Kasumi-1 (cell line): ENCODE measurements at regions not wholly inside any gene's neighbourhood (a gene's known extent, or its start where the extent isn't known, plus 50 kb on each side); places are given as distances from the start of the nearest gene placed in this dataset.

Source experiments
- DNase-seq, 2 experiments: peaks; one replicate each; lab custom pipeline; 2025; lab: John Stamatoyannopoulos, UW

DNA sequence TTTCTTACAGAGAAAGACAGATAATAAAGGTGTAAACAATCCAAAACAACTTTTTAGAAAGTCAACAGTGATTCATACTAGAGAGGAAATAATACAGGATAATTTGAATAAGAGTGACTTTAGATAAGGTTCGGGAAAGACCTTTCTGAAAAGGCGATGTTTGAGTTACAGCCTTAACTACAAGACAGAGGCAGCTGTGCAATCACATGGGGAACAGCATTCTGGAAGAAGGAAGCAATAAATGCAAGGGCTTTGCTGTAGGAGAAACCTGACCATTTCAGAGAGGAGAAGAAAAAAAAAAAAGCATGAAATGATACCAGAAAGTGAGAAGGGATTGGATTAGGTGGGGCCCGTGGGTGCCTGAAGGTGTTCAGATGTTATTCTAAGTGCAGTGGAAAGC, 200.6 kb upstream of the ATP11B start:
- DNase-seq = no peak

DNA sequence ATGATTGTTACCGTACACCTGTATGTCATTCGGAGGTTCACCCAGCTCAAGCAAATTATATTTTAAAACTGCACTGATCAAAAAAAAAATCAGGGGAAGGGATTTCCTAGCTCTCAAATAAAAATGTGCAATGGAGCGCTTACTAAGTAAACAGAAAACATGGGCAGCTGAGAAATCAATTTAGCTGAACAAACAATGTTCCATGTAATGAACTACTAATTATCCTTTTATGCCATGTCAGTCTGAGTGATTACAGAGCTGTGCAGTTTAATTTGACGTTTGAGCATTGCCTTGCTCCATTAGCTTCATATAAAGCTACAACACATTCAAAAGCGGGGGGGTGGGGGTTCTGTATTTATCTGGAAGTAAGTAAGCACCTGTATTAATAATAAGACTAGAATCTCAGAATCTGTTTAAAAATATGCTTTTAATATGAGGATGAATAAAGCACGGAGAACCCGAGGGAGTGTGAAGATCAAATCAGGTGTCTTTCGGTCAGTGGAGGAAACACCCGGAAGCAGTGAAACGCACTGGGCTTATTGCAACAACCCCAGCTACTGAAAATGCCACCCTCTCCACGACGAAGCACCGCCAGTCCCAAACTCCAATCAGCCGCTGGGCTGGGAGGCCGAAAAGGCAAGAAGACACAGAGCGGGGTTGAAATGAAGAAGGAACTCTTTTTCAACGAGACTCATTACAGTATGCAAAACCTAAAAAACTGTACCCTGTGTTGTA, 196.5 kb upstream of the ATP11B start:
- DNase-seq = no peak

DNA sequence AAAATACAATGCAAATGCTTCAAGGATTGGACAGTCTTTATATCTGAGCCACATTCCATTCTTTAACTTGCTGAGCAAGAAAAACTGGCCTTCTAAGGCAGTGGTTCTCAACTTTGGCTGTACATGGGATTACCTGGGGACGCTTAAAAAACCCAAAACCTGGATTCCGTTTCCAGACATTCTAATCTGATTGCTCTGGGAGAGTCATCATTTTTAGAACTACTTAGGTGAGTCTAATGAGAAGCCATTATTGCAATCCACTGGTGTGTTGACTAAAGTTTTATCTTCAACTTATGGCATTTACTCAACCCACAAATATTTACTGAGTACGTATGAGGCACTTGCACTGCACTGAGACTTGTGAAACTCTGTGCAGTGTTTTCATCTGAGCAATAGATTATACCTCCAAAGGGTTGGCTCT, 195.7 kb upstream of the ATP11B start:
- no peak for DNase-seq

DNA sequence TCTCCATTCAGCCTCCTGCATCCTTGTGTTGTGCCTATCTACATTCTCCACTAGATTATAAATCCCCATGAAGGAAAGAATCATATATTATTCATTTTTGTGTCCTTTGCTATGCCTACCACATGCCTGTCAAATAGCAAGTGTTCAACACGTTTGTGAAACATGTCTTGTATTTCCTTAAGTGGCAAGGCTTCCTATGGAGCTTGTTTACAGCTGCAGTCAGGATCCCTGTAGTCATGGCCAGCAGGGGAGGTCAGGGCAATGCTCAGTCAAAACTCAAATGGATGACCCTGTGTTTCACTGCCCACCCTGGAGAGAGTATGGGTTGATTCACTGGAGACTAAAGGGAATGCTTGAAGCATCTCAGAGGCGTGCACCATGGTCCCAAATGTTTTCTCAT, 191.7 kb upstream of the ATP11B start:
- DNase-seq = no peak

DNA sequence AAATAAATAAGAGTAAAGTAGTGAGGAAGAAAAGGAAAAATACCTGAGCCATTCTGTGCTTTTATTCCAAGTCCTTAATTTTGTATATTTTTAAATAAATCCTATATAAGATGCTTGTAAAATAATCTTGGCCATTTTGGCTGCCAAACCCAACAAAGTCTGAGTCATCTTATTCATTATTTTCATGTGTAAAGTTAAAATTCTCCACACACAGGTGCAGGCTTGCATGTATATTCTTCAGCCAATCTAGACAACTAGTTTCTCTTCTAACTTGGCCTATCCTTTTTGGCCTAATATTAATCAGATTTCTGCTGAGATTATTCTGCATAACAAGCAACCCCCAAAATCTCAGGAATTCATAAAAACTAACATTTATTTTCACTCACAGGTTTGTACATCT, 189.8 kb upstream of the ATP11B start:
- no peak for DNase-seq

DNA sequence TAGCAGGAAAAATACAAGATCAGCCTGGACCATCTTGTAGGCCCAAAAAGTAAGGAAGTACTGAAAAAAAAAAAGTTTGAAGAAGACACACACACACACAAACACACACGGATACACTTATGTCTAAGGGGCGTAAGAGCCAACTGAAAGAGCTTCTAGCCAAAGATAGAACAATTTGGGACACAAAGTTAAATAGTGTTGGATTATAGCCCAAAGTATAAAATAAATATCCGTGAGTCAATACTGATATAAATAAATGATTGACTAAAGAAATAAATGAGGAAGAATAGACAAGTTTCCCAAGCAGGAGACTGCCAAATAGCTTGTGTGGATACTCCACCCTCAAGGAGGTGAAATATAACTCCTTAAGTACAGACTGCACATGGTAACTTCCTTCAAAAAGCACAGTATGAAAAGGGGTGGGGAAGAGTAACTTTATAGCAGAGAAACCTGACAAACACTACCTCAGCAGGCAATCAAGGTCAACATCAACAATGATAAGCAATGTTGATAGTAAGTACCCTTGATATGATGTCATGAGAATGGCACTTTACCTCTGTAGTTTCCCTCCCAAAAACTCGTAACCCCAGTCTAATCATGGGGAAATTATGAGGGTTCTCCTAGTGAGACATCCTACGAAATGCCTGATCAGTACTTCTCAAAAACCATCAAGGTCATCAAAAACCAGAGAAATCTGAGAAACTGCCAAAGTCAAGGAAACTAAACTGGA, 187.3 kb upstream of the ATP11B start:
- no peak for DNase-seq

DNA sequence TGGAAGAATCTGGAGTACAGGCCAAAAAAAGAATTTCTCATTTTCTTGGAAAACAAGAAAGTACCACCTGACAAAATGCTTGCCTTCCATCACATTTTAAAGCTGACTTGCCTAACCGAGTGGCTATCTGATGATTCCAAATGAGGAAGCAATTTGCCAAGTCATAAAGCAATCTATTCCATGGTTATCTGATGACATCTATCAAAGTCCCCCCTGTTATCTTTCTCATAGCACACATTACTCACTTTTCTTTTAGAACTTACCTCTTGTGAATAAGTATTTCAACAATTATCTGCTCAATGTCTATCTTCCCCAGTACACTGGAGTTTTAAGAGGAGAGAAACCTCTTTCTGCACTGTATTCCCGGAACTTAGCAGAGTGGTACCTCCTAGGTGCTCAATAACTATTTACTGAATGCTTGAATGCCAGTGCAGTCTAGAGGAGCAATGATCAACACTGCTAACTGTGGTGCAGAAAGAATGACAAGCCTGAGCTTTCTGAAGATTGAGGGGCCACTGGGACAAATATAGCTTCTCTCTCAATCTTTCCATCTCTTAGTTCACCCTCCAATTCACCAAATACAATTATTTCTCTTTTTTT, 186.3 kb upstream of the ATP11B start:
- no peak for DNase-seq

DNA sequence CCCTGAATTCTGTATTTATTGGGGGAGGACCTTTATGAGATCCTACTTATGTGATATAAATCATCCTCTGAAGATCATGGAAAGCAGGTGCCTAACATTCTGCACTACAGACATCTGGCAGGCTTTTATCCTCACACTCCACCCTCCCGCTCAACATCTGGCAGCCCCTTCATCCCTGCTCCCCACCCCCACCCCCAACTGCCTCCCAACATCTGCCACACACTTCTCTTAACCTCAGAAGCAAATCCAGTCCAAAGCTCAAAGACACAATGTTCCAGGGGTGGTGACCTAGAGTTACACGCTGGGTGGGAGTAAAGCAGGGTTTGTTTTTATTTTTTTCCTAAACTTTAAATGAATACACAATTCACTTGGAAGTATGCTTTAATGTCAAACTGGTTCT, 184.5 kb upstream of the ATP11B start:
- no peak for DNase-seq

DNA sequence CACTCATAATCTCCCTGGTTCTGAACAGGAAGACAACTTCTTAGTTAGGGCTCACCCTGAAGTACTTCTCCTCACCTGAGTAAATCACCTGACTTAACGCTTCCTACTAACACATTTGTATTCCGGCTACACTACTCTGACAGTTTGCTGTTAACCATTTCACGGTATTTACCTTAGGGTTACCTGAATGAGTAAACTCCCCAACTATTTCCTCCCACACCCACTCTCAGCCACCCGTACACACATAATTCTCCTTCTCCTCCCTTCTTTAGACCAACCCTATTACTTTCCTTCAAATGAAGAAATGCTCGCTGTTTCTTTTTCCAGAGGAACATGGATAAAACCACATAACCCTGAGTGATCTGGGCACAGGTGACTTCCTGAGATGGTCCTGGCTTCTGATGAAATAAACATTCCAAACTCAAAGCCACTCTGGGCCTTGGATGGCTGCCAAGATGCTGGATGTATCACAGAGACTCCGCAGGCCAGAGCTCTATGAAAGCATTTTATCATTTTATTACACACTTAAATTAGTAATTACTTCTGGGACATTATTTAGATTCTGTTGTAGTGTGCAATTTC, 183.6 kb upstream of the ATP11B start:
- DNase-seq = no peak

DNA sequence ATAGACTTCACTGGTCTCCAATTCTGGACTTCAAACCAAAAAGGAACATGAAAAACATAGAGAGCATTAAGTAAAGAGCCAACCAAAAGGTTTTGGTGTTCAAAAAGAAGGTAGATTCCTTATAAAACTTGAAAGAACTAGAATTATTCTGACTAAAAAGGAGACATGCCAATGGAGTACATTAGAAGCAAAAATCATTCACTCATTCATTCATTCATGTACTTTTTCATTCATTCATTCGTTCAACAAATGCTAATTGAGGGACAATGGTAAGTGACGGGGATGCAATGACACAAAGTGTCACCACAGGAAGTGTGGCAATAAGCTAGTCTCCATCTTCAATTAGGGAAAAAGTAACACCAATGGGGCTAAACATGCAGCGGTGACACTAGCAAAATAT, 181.0 kb upstream of the ATP11B start:
- DNase-seq = no peak

DNA sequence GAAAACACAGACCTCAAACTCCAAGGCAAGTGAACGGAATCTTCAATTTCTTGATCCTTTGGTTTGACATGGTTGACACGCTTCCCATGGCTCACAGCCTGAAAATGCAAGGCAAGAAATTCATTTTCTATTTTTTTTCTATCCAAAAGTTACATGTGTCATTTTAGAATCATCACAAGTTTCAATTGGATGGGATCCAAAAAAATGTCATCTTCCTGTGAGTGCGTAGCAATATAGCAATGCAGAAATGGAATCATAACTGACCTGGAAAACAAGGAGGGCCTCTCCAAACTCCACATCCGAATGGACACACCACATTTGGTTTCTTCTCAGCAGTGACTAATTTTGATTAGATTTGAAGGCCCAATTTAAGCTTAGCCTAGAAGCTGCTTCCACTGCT, 175.8 kb upstream of the ATP11B start:
- DNase-seq = no peak

DNA sequence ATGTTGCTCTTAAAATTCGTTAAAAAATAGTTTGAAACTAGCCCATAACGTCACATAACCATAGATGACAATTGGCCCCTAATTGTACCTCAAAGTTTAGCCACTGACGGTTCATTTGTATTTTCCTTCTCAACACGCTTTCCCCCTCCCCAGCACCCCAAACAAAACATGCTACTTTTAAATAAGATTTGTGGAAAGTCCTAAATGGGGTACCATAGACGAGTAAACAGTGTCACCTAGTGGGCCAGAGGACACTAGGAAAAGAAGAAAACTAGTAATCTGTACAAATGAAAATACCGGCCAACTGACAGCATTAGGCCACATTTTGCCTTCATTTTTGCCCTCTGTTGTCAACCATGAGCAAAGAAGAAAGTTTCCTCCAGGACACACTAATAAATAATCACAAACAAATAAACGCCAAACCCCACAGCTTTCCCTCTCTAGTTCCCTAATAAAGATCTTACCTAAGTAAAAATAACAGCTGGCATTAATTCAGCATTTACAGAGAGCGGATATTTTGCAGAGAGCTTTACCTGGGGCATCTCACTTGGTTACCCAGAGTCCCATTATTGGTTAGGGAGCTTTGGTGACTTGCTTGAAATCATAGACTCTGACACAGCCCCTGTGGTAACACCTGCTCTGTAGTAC, 175.1 kb upstream of the ATP11B start:
- DNase-seq = peak; percentile 11 to 23

DNA sequence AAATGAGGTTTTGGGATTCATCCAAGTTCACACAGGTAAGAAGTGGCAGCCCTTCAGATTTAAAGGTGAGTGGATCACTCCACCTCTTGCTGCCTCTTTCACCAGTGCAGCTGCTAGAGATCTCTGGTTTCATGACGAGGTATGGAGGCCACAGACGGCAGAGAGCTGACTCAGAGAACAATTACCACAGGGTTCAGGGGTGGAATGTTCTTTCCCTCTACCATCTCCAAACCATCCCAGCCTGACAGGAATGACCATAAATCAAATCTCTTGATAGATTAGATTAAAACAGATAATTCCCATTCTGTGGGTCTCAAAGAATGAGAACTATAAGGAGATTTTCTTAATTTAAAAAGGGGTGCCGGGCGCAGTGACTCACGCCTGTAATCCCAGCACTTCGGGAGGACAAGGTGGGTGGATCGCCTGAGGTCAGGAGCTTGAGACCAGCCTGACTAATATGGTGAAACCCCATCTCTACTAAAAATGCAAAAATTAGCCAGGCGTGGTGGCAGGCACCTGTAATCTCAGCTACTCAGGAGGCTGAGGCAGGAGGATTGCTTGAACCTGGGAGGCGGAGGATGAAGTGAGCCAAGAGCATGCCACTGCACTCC, 174.2 kb upstream of the ATP11B start:
- DNase-seq = no peak

DNA sequence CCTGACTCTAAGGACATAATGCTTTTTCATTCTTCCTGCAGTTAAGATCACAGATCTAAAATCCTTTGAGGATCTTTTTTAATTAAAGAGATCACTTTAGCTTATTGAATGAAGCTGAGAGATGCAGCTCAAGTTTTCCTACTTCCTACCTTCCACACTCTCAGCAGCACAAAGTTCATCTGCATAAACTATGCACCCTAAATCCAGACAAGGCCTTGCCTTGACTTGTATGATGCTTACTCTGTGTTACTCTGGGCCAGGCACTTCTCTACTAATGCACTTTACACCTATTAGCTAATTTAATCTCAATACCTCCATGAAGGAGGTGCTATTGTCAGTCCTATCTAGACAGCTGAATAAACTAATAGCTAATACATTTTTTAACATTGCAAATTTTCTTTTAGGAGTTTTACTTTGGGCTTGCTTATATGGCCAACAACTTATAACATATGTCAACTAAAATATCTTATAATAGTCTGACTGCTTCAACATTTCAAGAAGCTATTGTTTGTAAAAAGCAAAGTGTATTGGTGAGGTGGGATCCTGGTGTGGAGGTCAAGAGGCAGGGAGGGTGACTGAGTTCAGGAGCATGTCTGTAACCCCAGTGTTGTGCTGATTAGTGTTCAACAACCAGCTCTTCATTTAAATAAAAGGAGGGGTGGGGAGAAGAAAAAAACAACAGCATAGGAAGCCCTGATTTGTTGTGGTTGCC, 172.4 kb upstream of the ATP11B start:
- no peak for DNase-seq

DNA sequence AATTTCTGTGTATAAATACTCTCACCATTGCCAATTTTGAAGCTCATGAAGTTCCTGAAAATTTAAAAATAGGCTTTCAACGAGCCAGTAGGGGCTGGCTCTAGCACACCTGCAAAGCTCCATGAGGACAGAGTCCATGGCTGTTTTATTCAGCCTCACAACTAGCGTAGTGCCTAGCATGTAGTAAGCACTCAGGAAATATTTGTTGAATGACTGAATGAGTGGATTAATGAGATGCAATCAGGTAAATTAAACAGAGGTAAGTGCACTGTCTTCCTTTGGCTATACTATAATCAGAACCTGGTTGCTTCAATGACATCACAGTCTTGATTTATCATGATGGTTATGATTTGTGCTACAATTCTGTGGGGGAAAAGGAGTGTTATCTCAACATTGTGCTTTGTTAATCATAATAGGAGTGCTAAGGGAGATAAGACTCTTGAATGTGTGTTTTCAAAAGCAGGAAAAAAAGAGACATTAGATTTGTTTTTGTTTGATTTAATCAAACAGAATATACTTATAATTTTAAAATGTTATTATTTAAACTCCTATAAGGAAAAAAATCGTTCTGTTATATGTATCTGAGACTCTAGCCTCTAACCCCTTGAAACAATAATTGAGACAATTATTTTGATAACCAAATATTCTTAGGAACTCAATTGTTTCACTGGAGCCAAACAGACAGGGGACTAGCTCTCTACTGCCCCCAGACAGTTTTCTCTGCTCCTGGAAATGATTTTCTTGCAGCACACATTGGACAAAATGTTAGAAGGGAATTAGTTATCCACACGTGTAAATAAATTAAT, 171.7 kb upstream of the ATP11B start:
- DNase-seq = peak in 1 of 2 experiments; percentile 19

DNA sequence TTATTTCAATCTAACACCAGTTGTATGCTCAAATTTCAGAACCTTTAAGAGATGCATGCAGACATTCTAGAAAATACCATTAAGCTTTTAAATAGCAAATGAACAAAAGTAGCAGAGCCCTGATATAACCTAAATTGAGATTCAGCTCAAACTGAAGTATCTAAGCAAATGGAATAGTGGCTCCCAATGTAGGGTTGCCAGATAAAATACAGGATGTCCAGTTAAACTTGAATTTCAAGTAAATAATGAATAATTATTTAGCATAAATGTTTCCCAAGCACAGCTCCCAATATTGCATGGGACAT, 171.1 kb upstream of the ATP11B start:
- no peak for DNase-seq

DNA sequence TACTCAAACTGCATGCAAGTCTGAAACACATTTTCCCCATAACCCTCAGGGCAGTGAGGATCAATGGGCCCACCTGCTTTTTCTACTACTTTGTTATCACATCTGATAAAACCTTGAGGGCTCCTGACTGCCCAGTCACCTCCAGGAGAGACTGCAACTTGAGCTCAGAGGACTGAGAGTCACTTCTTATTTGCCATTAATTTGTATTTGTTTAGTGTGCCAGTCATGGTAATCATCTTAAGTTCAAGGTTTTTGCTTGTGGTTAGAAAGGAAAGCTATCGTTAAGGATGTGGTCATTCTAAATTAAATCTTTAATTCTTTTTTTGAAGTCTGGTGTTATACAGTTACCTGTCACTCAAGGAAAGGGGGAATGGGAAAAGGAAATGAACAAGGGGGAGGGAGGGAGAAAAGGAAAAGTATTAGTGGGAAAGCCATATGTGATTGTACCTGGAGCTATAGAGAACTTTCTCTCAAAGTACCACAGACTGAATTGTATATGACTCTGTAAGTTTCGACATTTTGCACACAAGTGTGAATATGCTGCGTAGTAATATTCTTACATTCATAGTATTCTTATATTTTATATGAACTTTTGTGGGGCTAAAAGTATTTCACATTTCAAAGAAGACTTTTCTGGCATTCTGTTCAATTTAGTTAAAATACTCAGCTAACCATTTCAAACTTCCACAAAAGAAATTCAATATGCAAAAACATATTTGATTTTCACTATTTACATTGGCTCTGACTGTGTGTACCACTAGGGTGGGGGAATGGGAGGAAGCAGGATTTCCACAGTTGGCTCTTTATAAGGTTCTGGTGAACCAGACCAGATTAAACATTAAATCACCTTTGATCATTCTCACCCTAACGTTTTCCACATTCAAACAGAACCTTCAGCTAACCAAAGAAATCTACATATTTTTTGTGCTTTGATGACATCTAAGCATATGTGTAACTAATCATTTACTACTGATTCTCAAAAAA, 166.5 kb upstream of the ATP11B start:
- DNase-seq = no peak

DNA sequence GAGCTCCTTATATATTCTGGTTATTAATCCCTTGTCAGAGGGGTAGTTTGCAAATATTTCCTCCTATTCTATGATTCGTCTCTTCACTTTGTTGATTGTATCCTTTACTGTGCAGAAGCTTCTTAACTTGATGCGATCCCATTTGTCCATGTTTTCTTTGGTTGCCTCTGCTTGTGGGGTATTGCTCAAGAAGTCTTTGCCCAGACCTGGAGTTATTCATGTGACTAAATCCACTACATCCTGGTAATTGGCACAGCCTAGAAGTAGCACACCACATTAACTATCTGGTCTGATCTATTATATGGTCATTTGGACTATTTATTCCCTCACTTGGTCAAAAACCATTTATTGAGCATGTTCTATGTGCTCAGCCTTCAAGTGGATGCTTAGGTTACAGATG, 164.8 kb upstream of the ATP11B start:
- DNase-seq = no peak

DNA sequence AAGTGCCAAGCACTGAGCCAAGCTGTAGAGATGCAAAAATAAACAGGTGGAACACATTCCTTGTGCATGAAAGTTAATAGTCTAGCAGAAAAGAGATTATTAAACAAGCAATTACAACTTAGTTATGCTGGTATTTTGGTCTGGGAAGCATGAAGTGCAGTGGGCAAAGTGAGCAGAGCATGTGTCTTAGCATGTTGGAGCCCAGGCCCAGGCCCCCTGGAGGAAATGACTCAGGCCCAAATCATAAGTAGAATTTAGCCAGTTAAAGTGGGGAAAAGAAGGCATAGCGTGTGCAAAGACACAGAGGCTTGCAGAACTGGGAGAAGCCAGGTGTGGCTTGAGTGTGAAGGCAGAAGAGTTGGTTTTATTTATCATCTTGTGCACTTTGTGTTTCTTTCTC, 163.8 kb upstream of the ATP11B start:
- no peak for DNase-seq
